WTC11 (cell line): ENCODE measurements at regions not wholly inside any gene's neighbourhood (a gene's known extent, or its start where the extent isn't known, plus 50 kb on each side); places are given as distances from the start of the nearest gene placed in this dataset.

Experiments
- SMAD3 ChIP-seq: sonication (generic); formaldehyde crosslinking; IDR thresholded peaks from 2 replicates; pipeline ENCODE4 v1.8.0; 2022; ENCODE audit warnings: missing genetic modification reagents, mild to moderate bottlenecking, borderline replicate concordance
- TF ChIP-seq, protein P1 (sequence below): fragments of 200-600 bp; IDR thresholded peaks from 2 replicates; pipeline ENCODE4 v1.8.0; 2022; ENCODE audit warnings: antibody characterized with exemption
- TF ChIP-seq, protein P2 (sequence below): sonication (generic); formaldehyde crosslinking; IDR thresholded peaks from 2 replicates; pipeline ENCODE4 v1.8.0; 2022; ENCODE audit warnings: mild to moderate bottlenecking, missing genetic modification reagents

DNA sequence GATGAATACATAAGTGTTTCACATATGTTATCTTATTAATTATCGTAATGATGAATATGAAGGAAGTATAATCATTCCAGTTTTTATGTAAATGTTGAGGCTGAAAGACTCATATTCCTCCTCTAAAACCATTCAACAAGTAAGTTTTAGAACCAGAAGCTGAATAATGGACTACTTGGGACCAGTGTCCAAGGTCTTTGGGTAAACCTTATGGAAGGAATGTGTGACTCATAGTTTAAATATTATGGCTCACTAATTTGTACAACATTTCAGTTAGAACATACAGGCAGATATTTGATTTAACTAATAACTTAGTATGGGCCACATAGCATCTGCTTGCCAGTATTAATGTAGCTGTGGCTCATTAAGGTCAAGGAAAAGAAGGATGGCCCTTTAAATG is 209.6 kb downstream of the TFAP2B start:
- TF ChIP-seq SMAD3: no peak
- TF ChIP-seq, protein P1, sequence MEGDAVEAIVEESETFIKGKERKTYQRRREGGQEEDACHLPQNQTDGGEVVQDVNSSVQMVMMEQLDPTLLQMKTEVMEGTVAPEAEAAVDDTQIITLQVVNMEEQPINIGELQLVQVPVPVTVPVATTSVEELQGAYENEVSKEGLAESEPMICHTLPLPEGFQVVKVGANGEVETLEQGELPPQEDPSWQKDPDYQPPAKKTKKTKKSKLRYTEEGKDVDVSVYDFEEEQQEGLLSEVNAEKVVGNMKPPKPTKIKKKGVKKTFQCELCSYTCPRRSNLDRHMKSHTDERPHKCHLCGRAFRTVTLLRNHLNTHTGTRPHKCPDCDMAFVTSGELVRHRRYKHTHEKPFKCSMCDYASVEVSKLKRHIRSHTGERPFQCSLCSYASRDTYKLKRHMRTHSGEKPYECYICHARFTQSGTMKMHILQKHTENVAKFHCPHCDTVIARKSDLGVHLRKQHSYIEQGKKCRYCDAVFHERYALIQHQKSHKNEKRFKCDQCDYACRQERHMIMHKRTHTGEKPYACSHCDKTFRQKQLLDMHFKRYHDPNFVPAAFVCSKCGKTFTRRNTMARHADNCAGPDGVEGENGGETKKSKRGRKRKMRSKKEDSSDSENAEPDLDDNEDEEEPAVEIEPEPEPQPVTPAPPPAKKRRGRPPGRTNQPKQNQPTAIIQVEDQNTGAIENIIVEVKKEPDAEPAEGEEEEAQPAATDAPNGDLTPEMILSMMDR: no peak
- TF ChIP-seq, protein P2, sequence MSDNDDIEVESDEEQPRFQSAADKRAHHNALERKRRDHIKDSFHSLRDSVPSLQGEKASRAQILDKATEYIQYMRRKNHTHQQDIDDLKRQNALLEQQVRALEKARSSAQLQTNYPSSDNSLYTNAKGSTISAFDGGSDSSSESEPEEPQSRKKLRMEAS (CRISPR knock-in tag): no peak
